WTC11 (cell line): ENCODE measurements at regions not wholly inside any gene's neighbourhood (a gene's known extent, or its start where the extent isn't known, plus 50 kb on each side); places are given as distances from the start of the nearest gene placed in this dataset.

Experiments used
- ATAC-seq: fragments of 200-7000 bp; cut with Tn5 transposase; 2 replicates; pipeline ENCODE4 v1.10.0; 2021; ENCODE audit warnings: mild to moderate bottlenecking, moderate library complexity
- CTCF ChIA-PET: fragments of 300-600 bp; sonication (Branson Sonifier 250); formaldehyde crosslinking; loops from one replicate; lab custom pipeline; 2021; ENCODE audit warnings: antibody characterized with exemption; lab: Charles Lee
- POLR2A ChIA-PET: fragments of 350-600 bp; sonication (Branson Sonifier 250); formaldehyde crosslinking; loops from one replicate; lab custom pipeline; 2021; ENCODE audit warnings: antibody characterized with exemption; lab: Charles Lee
- DNase-seq: peaks from one replicate; pipeline ENCODE4 v3.0.0; 2021; ENCODE audit warnings: low spot score
- H3K27ac Mint-ChIP-seq: 2 replicates; pipeline ENCODE4 v1.8.0; 2021; ENCODE audit warnings: mixed read lengths
- H3K27me3 Mint-ChIP-seq: 2 replicates; pipeline ENCODE4 v1.8.0; 2021; ENCODE audit warnings: low read depth, mild to moderate bottlenecking, moderate library complexity, mixed read lengths
- H3K36me3 Mint-ChIP-seq: 2 replicates; pipeline ENCODE4 v1.8.0; 2021; ENCODE audit warnings: mixed read lengths
- H3K4me1 Mint-ChIP-seq: 2 replicates; pipeline ENCODE4 v1.8.0; 2022; ENCODE audit warnings: mixed read lengths
- H3K4me3 Mint-ChIP-seq: 2 replicates; pipeline ENCODE4 v1.8.0; 2021; ENCODE audit warnings: mild to moderate bottlenecking, moderate library complexity, mixed read lengths
- H3K9me3 Mint-ChIP-seq: 2 replicates; pipeline ENCODE4 v1.8.0; 2021; ENCODE audit warnings: mixed read lengths
- ESRRA ChIP-seq: sonication (generic); formaldehyde crosslinking; IDR thresholded peaks from 2 replicates; pipeline ENCODE4 v1.8.1; 2022; ENCODE audit warnings: mild to moderate bottlenecking, missing genetic modification reagents, borderline replicate concordance
- ETV6 ChIP-seq: sonication (generic); formaldehyde crosslinking; IDR thresholded peaks from 2 replicates; pipeline ENCODE4 v1.8.1; 2022; ENCODE audit warnings: mild to moderate bottlenecking, missing genetic modification reagents
- GABPB1 ChIP-seq: sonication (generic); formaldehyde crosslinking; IDR thresholded peaks from 2 replicates; pipeline ENCODE4 v1.8.1; 2023; ENCODE audit warnings: mild to moderate bottlenecking, missing genetic modification reagents
- GTF2I ChIP-seq: fragments of 250-450 bp; sonication (Bioruptor Pico); conservative IDR thresholded peaks from 2 replicates; pipeline ENCODE4 v1.4.0; 2021; ENCODE audit warnings: mild to moderate bottlenecking
- HMGA2 ChIP-seq: fragments of 250-450 bp; sonication (Bioruptor Pico); IDR thresholded peaks from 2 replicates; pipeline ENCODE4 v1.4.0; 2021; ENCODE audit warnings: mild to moderate bottlenecking, moderate library complexity
- JUN ChIP-seq: sonication (generic); formaldehyde crosslinking; IDR thresholded peaks from 2 replicates; pipeline ENCODE4 v1.8.0; 2023; ENCODE audit warnings: mild to moderate bottlenecking, missing genetic modification reagents
- KAT7 ChIP-seq: sonication (generic); formaldehyde crosslinking; IDR thresholded peaks from 2 replicates; pipeline ENCODE4 v1.8.1; 2023; ENCODE audit warnings: missing genetic modification reagents, mild to moderate bottlenecking, borderline replicate concordance
- MXD4 ChIP-seq: fragments of 250-450 bp; sonication (Bioruptor Pico); IDR thresholded peaks from 2 replicates; pipeline ENCODE4 v1.8.0; 2021; ENCODE audit warnings: mild to moderate bottlenecking, moderate library complexity, borderline replicate concordance
- NR2C2 ChIP-seq: sonication (generic); formaldehyde crosslinking; IDR thresholded peaks from 2 replicates; pipeline ENCODE4 v1.8.0; 2022; ENCODE audit warnings: mild to moderate bottlenecking, missing genetic modification reagents
- RORB ChIP-seq: fragments of 250-450 bp; sonication (Bioruptor Pico); IDR thresholded peaks from 2 replicates; pipeline ENCODE4 v1.9.0; 2021; ENCODE audit warnings: mild to moderate bottlenecking
- SMAD4 ChIP-seq: sonication (generic); formaldehyde crosslinking; IDR thresholded peaks from 2 replicates; pipeline ENCODE4 v1.8.0; 2022; ENCODE audit warnings: mild to moderate bottlenecking, missing genetic modification reagents
- SOX15 ChIP-seq: fragments of 250-450 bp; sonication (Bioruptor Pico); IDR thresholded peaks from 2 replicates; pipeline ENCODE4 v1.9.0; 2021; ENCODE audit warnings: mild to moderate bottlenecking
- TCF7 ChIP-seq: sonication (generic); formaldehyde crosslinking; IDR thresholded peaks from 2 replicates; pipeline ENCODE4 v1.8.0; 2022; ENCODE audit warnings: mild to moderate bottlenecking, low read depth, missing genetic modification reagents, moderate library complexity
- TEAD4 ChIP-seq: sonication (generic); formaldehyde crosslinking; IDR thresholded peaks from 2 replicates; pipeline ENCODE4 v1.8.0; 2022; ENCODE audit warnings: mild to moderate bottlenecking, missing genetic modification reagents
- ZBTB21 ChIP-seq: sonication (generic); formaldehyde crosslinking; IDR thresholded peaks from 2 replicates; pipeline ENCODE4 v1.8.1; 2023; ENCODE audit warnings: mild to moderate bottlenecking, missing genetic modification reagents, borderline replicate concordance
- ZNF317 ChIP-seq: sonication (generic); formaldehyde crosslinking; IDR thresholded peaks from 2 replicates; pipeline ENCODE4 v1.8.1; 2023; ENCODE audit warnings: low read depth, mild to moderate bottlenecking, moderate library complexity, missing genetic modification reagents, borderline replicate concordance
- ZNF423 ChIP-seq: fragments of 250-450 bp; sonication (Bioruptor Pico); IDR thresholded peaks from 2 replicates; pipeline ENCODE4 v2.1.2; 2022; ENCODE audit warnings: mild to moderate bottlenecking, moderate library complexity
- TF ChIP-seq, protein P1 (sequence below): sonication (generic); formaldehyde crosslinking; IDR thresholded peaks from 2 replicates; pipeline ENCODE4 v1.8.1; 2023; ENCODE audit warnings: mild to moderate bottlenecking, missing genetic modification reagents, borderline replicate concordance
- TF ChIP-seq, protein P2 (sequence below): sonication (generic); formaldehyde crosslinking; IDR thresholded peaks from 2 replicates; pipeline ENCODE4 v1.8.1; 2022; ENCODE audit warnings: mild to moderate bottlenecking, missing genetic modification reagents, moderate library complexity, borderline replicate concordance
- TF ChIP-seq, protein P3 (sequence below): sonication (generic); formaldehyde crosslinking; IDR thresholded peaks from 2 replicates; pipeline ENCODE4 v1.8.0; 2022; ENCODE audit warnings: mild to moderate bottlenecking, missing genetic modification reagents
- TF ChIP-seq, protein P4 (sequence below): sonication (generic); formaldehyde crosslinking; IDR thresholded peaks from 2 replicates; pipeline ENCODE4 v1.8.1; 2022; ENCODE audit warnings: low read depth, missing genetic modification reagents, borderline replicate concordance
- TF ChIP-seq, protein P5 (sequence below): sonication (generic); formaldehyde crosslinking; IDR thresholded peaks from 2 replicates; pipeline ENCODE4 v1.8.1; 2023; ENCODE audit warnings: mild to moderate bottlenecking, missing genetic modification reagents, moderate library complexity
- TF ChIP-seq, protein P6 (sequence below): fragments of 250-450 bp; sonication (Bioruptor Pico); conservative IDR thresholded peaks from 2 replicates; pipeline ENCODE4 v1.9.0; 2021; ENCODE audit warnings: mild to moderate bottlenecking
- TF ChIP-seq, protein P7 (sequence below): sonication (generic); formaldehyde crosslinking; IDR thresholded peaks from 2 replicates; pipeline ENCODE4 v1.8.0; 2022; ENCODE audit warnings: mild to moderate bottlenecking, missing genetic modification reagents

DNA sequence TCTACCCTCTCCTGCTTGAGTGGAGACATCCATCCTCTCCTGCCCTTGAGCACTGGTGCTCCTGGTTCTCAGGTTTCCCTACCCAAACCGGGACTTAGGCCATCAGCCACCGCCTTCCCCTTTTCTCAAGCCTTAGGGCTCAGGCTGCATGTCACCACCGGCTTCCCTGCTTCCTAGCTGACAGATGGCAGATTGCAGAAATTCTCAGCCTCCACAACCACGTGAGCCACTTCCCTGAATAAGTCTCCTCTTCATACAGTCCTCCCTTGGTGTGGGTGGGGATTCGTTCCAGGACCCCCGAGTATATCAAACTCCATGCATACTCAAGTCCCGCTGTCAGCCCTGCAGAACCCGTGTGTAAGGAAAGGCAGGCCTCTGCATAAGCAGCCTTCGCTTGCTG lies 203.5 kb upstream of the ZNF32 start:
- no peaks in the 10 kb centered on the region for H3K36me3 Mint-ChIP-seq
- POLR2A ChIA-PET, result no interaction called here
- no peak for DNase-seq
- no peaks in the 10 kb centered on the region for H3K27me3 Mint-ChIP-seq
- no peaks in the 10 kb centered on the region for H3K4me1 Mint-ChIP-seq
- H3K9me3 Mint-ChIP-seq, result peaks cover 16% of the 10 kb centered on the region
- no peak overlapping the region for H3K4me3 Mint-ChIP-seq
- CTCF ChIA-PET, result no interaction called here
- no peak overlapping the region for H3K27ac Mint-ChIP-seq
- no peak for TF ChIP-seq ZBTB21 (CRISPR knock-in tag)
- TF ChIP-seq ESRRA, result no peak
- TF ChIP-seq ETV6 (CRISPR knock-in tag), result no peak
- TF ChIP-seq, protein P1, sequence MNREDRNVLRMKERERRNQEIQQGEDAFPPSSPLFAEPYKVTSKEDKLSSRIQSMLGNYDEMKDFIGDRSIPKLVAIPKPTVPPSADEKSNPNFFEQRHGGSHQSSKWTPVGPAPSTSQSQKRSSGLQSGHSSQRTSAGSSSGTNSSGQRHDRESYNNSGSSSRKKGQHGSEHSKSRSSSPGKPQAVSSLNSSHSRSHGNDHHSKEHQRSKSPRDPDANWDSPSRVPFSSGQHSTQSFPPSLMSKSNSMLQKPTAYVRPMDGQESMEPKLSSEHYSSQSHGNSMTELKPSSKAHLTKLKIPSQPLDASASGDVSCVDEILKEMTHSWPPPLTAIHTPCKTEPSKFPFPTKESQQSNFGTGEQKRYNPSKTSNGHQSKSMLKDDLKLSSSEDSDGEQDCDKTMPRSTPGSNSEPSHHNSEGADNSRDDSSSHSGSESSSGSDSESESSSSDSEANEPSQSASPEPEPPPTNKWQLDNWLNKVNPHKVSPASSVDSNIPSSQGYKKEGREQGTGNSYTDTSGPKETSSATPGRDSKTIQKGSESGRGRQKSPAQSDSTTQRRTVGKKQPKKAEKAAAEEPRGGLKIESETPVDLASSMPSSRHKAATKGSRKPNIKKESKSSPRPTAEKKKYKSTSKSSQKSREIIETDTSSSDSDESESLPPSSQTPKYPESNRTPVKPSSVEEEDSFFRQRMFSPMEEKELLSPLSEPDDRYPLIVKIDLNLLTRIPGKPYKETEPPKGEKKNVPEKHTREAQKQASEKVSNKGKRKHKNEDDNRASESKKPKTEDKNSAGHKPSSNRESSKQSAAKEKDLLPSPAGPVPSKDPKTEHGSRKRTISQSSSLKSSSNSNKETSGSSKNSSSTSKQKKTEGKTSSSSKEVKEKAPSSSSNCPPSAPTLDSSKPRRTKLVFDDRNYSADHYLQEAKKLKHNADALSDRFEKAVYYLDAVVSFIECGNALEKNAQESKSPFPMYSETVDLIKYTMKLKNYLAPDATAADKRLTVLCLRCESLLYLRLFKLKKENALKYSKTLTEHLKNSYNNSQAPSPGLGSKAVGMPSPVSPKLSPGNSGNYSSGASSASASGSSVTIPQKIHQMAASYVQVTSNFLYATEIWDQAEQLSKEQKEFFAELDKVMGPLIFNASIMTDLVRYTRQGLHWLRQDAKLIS (CRISPR knock-in tag), result no peak
- TF ChIP-seq GABPB1 (CRISPR knock-in tag), result no peak
- ATAC-seq, result no peak

DNA sequence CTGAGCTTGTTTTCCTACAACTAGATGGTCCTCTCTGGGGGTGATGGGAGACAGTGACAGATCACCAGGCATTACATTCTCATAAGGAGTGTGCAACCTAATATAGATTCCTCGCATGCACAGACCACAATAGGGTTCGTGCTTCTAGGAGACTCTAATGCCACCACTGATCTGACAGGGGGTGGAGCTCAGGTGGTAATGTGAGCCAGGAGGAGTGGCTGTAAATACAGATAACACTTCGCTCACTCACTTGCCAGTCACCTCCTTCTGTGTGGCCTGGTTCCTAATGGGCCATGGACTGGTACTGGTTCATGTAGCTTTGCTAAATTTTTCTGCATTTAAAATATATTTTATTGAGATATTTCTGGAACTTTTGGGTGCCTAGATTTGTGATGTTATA lies 202.3 kb upstream of the ZNF32 start:
- no peak for ATAC-seq

More for the DNA sequence above, 202.3 kb upstream of the ZNF32 start:
- TF ChIP-seq KAT7 (CRISPR knock-in tag) (no peak), NR2C2 (CRISPR knock-in tag) (no peak), SOX15 (CRISPR knock-in tag) (no peak), GTF2I (CRISPR knock-in tag) (no peak), ZBTB21 (CRISPR knock-in tag) (no peak), JUN (CRISPR knock-in tag) (no peak), ZNF423 (CRISPR knock-in tag) (no peak), MXD4 (no peak), RORB (CRISPR knock-in tag) (no peak), SMAD4 (no peak), ZNF317 (no peak), TCF7 (CRISPR knock-in tag) (no peak), TEAD4 (CRISPR knock-in tag) (no peak), HMGA2 (CRISPR knock-in tag) (no peak)
- TF ChIP-seq, protein P2, sequence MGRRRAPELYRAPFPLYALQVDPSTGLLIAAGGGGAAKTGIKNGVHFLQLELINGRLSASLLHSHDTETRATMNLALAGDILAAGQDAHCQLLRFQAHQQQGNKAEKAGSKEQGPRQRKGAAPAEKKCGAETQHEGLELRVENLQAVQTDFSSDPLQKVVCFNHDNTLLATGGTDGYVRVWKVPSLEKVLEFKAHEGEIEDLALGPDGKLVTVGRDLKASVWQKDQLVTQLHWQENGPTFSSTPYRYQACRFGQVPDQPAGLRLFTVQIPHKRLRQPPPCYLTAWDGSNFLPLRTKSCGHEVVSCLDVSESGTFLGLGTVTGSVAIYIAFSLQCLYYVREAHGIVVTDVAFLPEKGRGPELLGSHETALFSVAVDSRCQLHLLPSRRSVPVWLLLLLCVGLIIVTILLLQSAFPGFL (CRISPR knock-in tag), result no peak
- TF ChIP-seq, protein P3, sequence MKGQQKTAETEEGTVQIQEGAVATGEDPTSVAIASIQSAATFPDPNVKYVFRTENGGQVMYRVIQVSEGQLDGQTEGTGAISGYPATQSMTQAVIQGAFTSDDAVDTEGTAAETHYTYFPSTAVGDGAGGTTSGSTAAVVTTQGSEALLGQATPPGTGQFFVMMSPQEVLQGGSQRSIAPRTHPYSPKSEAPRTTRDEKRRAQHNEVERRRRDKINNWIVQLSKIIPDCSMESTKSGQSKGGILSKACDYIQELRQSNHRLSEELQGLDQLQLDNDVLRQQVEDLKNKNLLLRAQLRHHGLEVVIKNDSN, result no peak
- TF ChIP-seq, protein P4, sequence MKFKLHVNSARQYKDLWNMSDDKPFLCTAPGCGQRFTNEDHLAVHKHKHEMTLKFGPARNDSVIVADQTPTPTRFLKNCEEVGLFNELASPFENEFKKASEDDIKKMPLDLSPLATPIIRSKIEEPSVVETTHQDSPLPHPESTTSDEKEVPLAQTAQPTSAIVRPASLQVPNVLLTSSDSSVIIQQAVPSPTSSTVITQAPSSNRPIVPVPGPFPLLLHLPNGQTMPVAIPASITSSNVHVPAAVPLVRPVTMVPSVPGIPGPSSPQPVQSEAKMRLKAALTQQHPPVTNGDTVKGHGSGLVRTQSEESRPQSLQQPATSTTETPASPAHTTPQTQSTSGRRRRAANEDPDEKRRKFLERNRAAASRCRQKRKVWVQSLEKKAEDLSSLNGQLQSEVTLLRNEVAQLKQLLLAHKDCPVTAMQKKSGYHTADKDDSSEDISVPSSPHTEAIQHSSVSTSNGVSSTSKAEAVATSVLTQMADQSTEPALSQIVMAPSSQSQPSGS (CRISPR knock-in tag), result no peak
- TF ChIP-seq, protein P5, sequence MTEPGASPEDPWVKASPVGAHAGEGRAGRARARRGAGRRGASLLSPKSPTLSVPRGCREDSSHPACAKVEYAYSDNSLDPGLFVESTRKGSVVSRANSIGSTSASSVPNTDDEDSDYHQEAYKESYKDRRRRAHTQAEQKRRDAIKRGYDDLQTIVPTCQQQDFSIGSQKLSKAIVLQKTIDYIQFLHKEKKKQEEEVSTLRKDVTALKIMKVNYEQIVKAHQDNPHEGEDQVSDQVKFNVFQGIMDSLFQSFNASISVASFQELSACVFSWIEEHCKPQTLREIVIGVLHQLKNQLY (CRISPR knock-in tag), result no peak
- TF ChIP-seq, protein P6, sequence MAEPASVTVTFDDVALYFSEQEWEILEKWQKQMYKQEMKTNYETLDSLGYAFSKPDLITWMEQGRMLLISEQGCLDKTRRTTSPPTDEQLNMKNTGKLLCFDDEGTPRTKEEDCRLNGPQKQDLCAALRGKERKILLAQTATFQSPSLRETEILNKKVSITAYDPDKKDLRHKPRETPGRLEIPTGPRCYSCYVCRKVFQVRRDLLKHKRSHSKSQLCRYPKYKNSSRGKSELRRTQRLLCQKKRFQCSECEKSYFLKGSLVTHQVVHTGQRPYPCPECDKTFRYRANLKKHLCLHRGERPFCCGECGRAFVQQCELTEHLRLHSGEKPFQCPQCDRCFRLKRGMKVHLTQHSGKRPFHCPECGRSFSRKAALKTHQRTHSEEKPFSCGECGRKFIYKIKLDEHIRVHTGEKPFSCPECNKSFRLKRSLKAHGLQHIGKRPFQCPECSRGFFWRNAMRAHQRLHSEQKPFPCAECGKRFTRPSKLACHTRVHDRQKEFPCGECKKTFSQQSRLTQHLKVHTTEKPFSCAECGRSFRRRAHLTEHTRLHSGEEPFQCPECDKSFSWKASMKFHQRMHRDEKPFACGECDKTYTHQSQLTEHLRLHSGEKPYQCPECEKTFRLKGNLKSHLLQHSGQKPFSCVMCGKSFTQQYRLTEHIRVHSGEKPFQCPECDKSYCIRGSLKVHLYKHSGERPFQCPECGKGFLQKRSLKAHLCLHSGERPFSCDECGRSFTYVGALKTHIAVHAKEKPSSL, result no peak
- TF ChIP-seq, protein P7, sequence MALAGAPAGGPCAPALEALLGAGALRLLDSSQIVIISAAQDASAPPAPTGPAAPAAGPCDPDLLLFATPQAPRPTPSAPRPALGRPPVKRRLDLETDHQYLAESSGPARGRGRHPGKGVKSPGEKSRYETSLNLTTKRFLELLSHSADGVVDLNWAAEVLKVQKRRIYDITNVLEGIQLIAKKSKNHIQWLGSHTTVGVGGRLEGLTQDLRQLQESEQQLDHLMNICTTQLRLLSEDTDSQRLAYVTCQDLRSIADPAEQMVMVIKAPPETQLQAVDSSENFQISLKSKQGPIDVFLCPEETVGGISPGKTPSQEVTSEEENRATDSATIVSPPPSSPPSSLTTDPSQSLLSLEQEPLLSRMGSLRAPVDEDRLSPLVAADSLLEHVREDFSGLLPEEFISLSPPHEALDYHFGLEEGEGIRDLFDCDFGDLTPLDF (CRISPR knock-in tag), result no peak
- DNase-seq, result no peak
- Mint-ChIP-seq H3K36me3 (no peaks in the 10 kb centered on the region), H3K4me3 (no peak overlapping the region), H3K9me3 (peaks cover 16% of the 10 kb centered on the region), H3K27ac (no peak overlapping the region), H3K4me1 (peaks cover 9% of the 10 kb centered on the region), H3K27me3 (no peaks in the 10 kb centered on the region)
- ChIA-PET POLR2A (no interaction called here), CTCF (no interaction called here)
